PC-9 (cell line): ENCODE measurements at regions not wholly inside any gene's neighbourhood (a gene's known extent, or its start where the extent isn't known, plus 50 kb on each side); places are given as distances from the start of the nearest gene placed in this dataset.

ENCODE experiments used
- BruUV-seq: library from RNA; stranded (reverse); fragments of 400-500 nt; replicated peaks from 2 replicates; lab custom pipeline; 2021; lab: Mats Ljungman, UMichigan
- CTCF ChIA-PET: fragments of 300-600 bp; sonication (Branson Sonifier 250); formaldehyde crosslinking; loops from one replicate; lab custom pipeline; 2022; ENCODE audit warnings: antibody characterized with exemption; lab: Charles Lee
- POLR2A ChIA-PET: fragments of 300-600 bp; sonication (Branson Sonifier 250); formaldehyde crosslinking; loops from one replicate; lab custom pipeline; 2022; ENCODE audit warnings: antibody characterized with exemption; ENCODE audit not compliant: unreplicated experiment; lab: Charles Lee
- DNase-seq, 2 experiments: peaks; one replicate each; pipeline versions ENCODE4 v3.0.0 to v3.0.0-alpha.2; 2015 to 2022; ENCODE audit warnings: mixed read lengths in 1 of 2
- H2AFZ ChIP-seq: fragments of 200-600 bp; sonication (generic); 2 replicates; pipeline ENCODE4 v1.8.1; 2017; ENCODE audit warnings: antibody characterized with exemption
- H3F3A ChIP-seq: fragments of 200-600 bp; sonication (generic); 2 replicates; pipeline ENCODE4 v1.8.1; 2017; ENCODE audit warnings: antibody characterized with exemption, mild to moderate bottlenecking, low read depth; ENCODE audit not compliant: insufficient read depth
- H3K27ac ChIP-seq: fragments of 200-600 bp; sonication (generic); 2 replicates; pipeline ENCODE4 v1.6.1; 2016; ENCODE audit warnings: mixed run types
- H3K27me3 ChIP-seq: fragments of 200-600 bp; sonication (generic); 2 replicates; pipeline ENCODE4 v1.6.1; 2016; ENCODE audit warnings: low read depth, mixed run types; ENCODE audit not compliant: insufficient read depth
- H3K36me3 ChIP-seq: fragments of 200-600 bp; sonication (generic); 2 replicates; pipeline ENCODE4 v1.6.1; 2016; ENCODE audit warnings: low read depth, mixed run types
- H3K4me1 ChIP-seq: fragments of 200-600 bp; sonication (generic); replicated peaks from 2 replicates; pipeline ENCODE4 v1.6.1; 2016; ENCODE audit warnings: mixed run types; ENCODE audit not compliant: insufficient read depth
- H3K4me2 ChIP-seq: fragments of 200-600 bp; sonication (generic); 2 replicates; pipeline ENCODE4 v1.6.1; 2017; ENCODE audit warnings: mixed run types
- H3K4me3 ChIP-seq: fragments of 200-600 bp; sonication (generic); 2 replicates; pipeline ENCODE4 v1.6.1; 2016; ENCODE audit warnings: mixed run types
- H3K79me2 ChIP-seq: fragments of 200-600 bp; sonication (generic); 2 replicates; pipeline ENCODE4 v1.6.1; 2017; ENCODE audit warnings: low read depth, mixed run types
- H3K9me2 ChIP-seq: fragments of 200-600 bp; sonication (generic); 2 replicates; pipeline ENCODE4 v1.8.1; 2017; ENCODE audit warnings: mild to moderate bottlenecking; ENCODE audit not compliant: insufficient read depth
- H3K9me3 ChIP-seq: fragments of 200-600 bp; sonication (generic); 2 replicates; pipeline ENCODE4 v1.8.1; 2016; ENCODE audit warnings: low read depth; ENCODE audit not compliant: insufficient read depth
- H4K20me1 ChIP-seq: fragments of 200-600 bp; sonication (generic); 2 replicates; pipeline ENCODE4 v1.8.1; 2017; ENCODE audit not compliant: insufficient read depth
- CTCF ChIP-seq: fragments of 200-600 bp; sonication (generic); conservative IDR thresholded peaks from 2 replicates; pipeline ENCODE4 v1.6.1; 2017; ENCODE audit warnings: mixed run types, antibody characterized with exemption, mild to moderate bottlenecking, moderate library complexity
- EZH2 ChIP-seq: fragments of 200-600 bp; sonication (generic); IDR thresholded peaks from 2 replicates; pipeline ENCODE4 v1.8.0; 2017; ENCODE audit warnings: antibody characterized with exemption, low read depth
- intact Hi-C: fragments of 100-400 bp; cut with micrococcal nuclease; formaldehyde crosslinking; loops from one replicate; pipeline ENCODE4 v1.10.0; 2022; ENCODE audit not compliant: unreplicated experiment

- no peaks in the 10 kb centered on the region for H3K27me3 ChIP-seq
- no peak overlapping the region for H3K4me3 ChIP-seq
- H3K27ac ChIP-seq: no peak overlapping the region
- ChIA-PET CTCF (no interaction called here), POLR2A (no interaction called here)
- no peak overlapping the region for H3K4me2 ChIP-seq
- TF ChIP-seq EZH2 (no peak), CTCF (no peak)
- no peak overlapping the region for H2AFZ ChIP-seq
- no peaks in the 10 kb centered on the region for H4K20me1 ChIP-seq
- no TSS peak for BruUV-seq
- no peaks in the 10 kb centered on the region for H3K9me2 ChIP-seq
- no peaks in the 10 kb centered on the region for H3K9me3 ChIP-seq
- H3K36me3 ChIP-seq: no peaks in the 10 kb centered on the region
- no peaks in the 10 kb centered on the region for H3F3A ChIP-seq
- no peaks in the 10 kb centered on the region for H3K79me2 ChIP-seq
- intact Hi-C loops: no loop called here
- no peaks in the 10 kb centered on the region for H3K4me1 ChIP-seq
- no peak for DNase-seq
Observed at GRCh38 chr7:91407942-91408341, 143.7 kb downstream of the FZD1 start.

DNA sequence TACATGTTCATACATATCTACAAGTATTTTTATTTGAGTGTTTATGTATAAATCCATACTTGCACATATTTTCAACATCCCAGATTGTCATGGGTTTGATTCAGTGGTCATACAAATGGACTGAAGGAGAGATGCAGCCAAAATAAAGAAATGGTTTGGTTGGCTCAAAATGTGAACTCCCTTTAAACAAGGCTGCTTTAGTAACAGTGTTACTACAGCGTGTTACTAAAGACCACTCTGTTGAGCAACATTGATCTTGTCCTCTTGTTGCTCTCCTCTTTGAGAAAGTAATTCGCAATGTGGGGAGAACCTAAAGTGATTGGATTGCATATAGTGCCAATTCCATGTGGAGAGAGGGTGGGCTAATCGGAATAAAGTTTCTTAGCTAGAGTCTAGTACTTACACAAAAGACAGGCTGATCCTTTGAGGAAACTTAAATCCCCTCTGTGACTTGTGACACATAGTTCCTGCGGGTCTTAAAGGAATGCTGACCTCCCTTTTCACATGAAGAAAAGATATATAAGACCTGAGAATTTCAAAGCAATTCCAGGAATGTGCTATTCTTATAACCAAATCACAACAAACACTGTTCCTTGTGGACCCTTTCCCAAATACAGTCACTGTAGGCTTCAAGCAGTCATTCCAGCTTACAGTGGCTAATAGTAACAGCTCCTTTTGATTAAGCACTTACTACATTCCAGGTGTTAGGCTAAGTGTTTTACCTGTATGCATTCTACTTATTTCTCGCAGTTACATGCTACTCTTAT, 144.3 kb downstream of the FZD1 start:
- TF ChIP-seq CTCF (no peak), EZH2 (no peak)
- Histone ChIP-seq H3F3A (no peaks in the 10 kb centered on the region), H4K20me1 (no peaks in the 10 kb centered on the region), H3K4me3 (no peak overlapping the region), H3K9me2 (no peaks in the 10 kb centered on the region), H3K36me3 (no peaks in the 10 kb centered on the region), H3K4me2 (no peak overlapping the region), H3K4me1 (no peaks in the 10 kb centered on the region), H3K79me2 (no peaks in the 10 kb centered on the region), H3K9me3 (no peaks in the 10 kb centered on the region), H3K27ac (no peak overlapping the region), H3K27me3 (no peaks in the 10 kb centered on the region), H2AFZ (no peak overlapping the region)
- no TSS peak for BruUV-seq
- POLR2A ChIA-PET: no interaction called here
- intact Hi-C loops: no loop called here
- CTCF ChIA-PET: no interaction called here
- no peak for DNase-seq

GRCh38 chr7:91411060-91411459, 146.8 kb downstream of the FZD1 start:
- H4K20me1 ChIP-seq: no peaks in the 10 kb centered on the region
- no peaks in the 10 kb centered on the region for H3K9me2 ChIP-seq
- no peak overlapping the region for H3K27ac ChIP-seq
- intact Hi-C loops: no loop called here
- H3K4me1 ChIP-seq: no peaks in the 10 kb centered on the region
- CTCF ChIA-PET: no interaction called here
- H2AFZ ChIP-seq: no peak overlapping the region
- no peaks in the 10 kb centered on the region for H3K27me3 ChIP-seq
- H3K4me2 ChIP-seq: no peak overlapping the region
- H3K36me3 ChIP-seq: no peaks in the 10 kb centered on the region
- H3K79me2 ChIP-seq: no peaks in the 10 kb centered on the region
- no peak overlapping the region for H3K4me3 ChIP-seq
- no TSS peak for BruUV-seq
- no peak for DNase-seq
- H3F3A ChIP-seq: no peaks in the 10 kb centered on the region
- TF ChIP-seq EZH2 (no peak), CTCF (no peak)
- POLR2A ChIA-PET: no interaction called here
- no peaks in the 10 kb centered on the region for H3K9me3 ChIP-seq
